Ecto neural progenitor cell (in vitro differentiated cells): ENCODE measurements at regions not wholly inside any gene's neighbourhood (a gene's known extent, or its start where the extent isn't known, plus 50 kb on each side); places are given as distances from the start of the nearest gene placed in this dataset.
A peak's percentile ranks its signal among the peaks of the same experiment; 100 is the strongest.
"Not testable (repeated sequence)": the region's sequence is repeated elsewhere in the genome, so short reads cannot be mapped to it uniquely, and the experiment has no call there.

Experiments used
- DNase-seq: peaks from one replicate; pipeline ENCODE4 v3.0.0-alpha.2; 2018; ENCODE audit warnings: low spot score

DNA sequence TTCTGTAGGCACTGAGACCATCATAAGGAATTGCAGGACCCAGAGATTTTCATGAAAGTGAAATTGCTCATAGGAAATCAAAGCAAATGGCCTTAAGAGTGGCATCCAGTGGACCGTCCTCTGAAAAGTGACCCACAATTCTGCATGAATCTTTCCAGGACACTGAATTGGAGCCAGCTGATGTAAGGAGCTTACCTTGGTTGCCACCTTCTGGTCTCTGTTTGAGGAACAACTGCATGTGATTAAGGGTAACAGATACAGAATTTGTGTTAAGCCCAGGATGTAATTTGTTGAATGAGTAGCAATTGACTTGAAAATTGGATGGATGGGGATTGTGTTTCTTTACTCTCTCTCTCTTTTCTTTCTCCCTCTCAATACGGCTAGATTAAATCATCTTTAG lies 49.9 kb upstream of the GAS1 start:
- no peak for DNase-seq

GRCh38 chr9:86997951-86998350 lies 50.6 kb upstream of the GAS1 start:
- DNase-seq, result no peak

DNA sequence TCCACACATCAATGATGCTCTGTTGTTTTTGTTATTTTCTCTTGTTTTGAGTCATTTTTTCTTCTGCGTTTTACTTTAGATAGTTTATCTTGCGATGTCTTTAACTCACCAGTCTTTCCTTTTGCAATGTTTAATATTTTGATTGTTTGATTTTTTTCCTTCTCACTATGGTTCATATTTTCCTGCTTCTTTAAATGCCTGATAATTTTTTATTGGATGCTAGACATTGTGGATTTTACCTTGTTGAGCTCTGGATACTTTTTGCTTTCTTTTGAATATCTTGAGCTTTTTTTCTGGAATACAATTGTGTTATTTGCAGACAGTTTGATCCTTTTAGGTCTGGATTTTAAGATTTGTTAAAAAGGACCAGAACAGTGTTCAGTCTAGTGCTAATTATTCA lies 55.2 kb upstream of the GAS1 start:
- no peak for DNase-seq

GRCh38 chr9:87004016-87004415 lies 56.7 kb upstream of the GAS1 start:
- DNase-seq, result no peak

GRCh38 chr9:87006956-87007355 lies 59.6 kb upstream of the GAS1 start:
- DNase-seq, result no peak

DNA sequence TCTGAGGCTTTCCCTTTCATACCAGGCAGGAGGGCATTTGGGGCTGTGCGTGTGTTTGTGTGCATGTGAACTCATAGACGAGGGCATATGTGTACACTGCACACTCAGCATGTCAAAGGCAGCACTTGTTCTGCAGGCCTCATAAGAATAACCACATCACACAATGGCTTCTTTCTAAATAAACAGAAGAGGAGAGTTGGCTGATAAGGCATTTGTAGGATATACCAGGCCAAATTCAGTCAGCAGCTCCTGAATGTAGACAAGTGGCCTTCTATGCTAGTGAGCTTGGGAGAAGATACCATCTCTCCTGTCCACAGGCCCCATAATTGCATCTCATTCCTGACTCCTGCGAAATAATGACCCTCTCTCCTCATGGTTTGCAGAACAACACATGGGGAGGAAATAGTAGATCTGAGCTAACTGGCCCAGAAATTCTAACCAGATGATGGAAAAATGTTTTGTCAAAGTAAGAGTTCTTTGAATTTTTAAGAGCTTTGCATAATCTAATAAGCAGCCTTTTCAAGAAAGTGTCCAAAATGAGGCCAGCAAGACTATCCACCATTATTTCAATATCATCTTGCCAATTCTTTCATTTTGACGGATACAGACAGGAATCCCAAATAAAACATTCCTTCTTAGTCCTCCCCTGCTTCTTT lies 60.5 kb upstream of the GAS1 start:
- no peak for DNase-seq

- no peak for DNase-seq
Observed at GRCh38 chr9:87008667-87009066, 61.4 kb upstream of the GAS1 start.

DNA sequence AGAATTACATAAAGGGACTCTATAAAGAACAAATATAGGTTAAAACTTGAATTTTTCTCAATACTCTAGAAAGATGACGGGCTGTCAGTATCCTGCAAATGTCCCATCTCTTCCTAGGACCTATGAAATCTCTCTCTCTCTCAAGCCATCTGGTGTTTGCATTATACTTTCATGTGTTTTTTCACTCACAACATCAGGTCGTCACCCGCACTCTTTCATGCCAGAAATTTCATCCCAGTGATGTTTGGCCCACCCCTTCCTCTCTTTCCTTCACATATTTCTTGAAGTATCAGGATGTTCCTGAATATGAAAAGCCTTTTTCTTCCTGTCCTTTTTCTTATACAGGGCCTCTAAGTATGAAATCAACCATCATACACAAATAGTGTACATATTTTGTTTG lies 63.3 kb upstream of the GAS1 start:
- no peak for DNase-seq

DNA sequence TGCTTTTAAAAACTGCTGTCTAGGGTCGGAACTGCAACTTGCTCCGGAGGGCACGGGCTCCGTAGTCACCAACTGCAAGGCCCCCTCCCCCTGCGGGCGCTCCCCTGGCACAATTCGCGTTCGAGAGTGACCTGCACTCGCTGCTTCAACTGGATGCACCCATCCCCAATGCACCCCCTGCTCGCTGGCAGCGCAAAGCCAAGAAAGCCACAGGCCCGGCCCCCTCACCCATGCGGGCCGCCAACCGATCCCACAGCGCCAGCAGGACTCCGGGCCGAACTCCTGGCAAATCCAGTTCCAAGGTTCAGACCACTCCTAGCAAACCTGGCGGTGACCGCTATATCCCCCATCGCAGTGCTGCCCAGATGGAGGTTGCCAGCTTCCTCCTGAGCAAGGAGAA lies 64.2 kb upstream of the GAS1 start:
- DNase-seq, result no peak

DNA sequence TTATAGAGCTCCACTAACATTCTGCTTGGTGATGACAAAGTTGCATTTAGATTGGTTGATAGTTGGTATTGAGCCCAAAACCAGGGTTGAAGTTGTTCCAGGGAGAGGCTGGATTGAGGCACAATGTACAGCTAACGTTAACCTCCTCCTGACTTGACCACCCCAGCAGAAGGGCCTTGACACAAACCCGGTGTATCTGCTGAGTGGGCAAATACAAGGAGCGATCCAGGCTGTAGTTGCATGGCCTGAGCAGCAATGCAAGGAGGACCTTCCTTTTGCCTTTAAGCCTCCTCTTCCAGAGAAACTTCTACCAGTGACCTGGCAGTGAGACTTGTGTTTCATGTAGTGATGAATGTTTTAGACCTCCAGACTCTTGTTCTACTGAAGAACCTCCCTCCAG lies 66.2 kb upstream of the GAS1 start:
- no peak for DNase-seq

GRCh38 chr9:87014436-87014835 lies 67.1 kb upstream of the GAS1 start:
- no peak for DNase-seq

GRCh38 chr9:87016681-87017080 lies 69.4 kb upstream of the GAS1 start:
- no peak for DNase-seq

DNA sequence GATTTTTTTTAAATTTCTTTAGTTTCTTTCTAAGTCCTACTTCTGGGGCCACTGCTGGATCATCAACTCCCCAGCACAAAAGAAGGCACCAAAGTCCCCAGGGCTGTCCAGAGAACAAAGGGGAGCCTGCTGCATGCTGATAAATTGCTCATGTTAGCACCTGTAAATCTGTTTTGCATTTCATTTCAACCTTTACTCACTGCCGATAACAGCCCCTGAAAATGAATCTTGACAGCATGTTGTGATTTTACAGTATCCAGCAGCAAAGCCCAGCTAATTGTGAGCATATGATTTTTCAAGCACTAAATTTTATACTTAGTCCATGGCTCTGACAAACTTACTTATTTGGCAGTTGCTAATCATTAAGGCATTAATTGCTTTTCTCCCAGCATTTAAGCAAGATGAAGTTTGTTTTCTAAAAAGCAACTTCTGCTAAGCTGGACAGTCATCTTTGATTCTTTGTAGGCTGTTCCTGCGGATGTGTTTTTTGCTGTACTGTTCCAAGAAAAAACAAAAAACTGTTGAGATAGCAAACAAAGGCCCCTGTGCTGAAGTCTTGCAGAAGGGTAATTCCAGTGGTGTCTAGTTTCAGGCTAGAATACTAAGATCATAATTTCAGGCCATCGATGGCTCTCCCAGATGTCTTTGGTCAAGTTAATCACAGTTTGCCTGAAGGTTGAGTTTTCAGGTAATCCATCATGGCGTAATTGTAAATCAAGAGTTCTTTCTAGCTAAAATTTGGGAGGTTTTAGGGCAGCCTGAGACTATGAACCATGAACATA lies 73.1 kb upstream of the GAS1 start:
- DNase-seq, result no peak

DNA sequence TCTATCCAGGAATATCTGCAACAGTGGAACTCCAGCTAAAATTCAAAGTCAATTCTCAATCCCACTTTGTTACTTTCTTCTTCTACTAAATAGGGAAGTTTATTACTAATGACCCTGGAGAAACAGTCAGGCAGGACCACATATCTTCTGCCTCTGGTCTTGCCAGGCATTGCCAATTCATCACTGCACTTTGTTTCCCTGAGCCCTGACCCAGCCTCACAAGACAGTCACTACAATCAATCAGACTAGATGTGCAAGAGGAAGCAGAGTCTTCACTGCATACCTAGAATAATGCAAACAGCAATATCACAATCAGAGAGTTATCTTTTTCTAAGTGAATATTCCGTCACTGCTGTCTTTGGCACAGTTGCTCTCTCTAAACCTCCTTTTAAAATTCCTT lies 74.9 kb upstream of the GAS1 start:
- no peak for DNase-seq

DNA sequence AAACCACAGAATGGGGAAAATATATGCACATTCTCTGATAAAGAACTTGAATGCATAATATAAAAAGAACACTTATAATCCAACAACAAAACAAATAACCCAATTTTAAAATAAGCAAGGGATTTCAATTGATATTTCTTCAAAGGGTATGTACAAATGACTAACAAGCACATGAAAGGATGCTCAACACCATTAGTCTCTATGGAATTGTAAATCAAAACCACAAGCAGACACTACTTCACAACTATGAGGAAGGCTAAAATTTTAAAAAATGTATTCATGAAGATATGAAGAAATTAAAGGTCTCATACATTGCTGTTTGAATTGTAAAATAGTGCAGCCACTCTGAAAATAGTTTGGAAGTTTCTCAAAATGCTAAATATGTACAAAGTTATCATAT lies 78.9 kb upstream of the GAS1 start:
- no peak for DNase-seq

- not testable (repeated sequence) for DNase-seq
Observed at GRCh38 chr9:87028836-87029235, 81.5 kb upstream of the GAS1 start.

DNA sequence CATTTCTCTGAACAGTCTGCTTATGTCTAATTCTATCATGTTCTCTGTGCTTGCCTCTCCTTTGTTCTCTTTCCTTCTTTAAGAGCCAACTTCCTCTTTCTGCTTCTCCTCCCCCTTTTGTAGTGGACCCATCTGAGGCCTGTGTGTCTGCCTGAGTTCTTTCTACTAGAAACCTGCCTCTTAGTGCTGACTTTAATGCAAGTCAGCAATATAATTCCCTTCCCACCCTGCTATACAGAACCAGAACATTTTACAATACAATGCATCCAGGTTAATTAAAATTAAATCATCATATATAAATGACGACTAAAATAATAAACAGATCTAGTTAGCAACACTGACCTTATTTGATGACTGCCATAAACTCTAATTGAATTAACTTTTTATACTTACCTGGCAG lies 82.6 kb upstream of the GAS1 start:
- DNase-seq, result no peak

DNA sequence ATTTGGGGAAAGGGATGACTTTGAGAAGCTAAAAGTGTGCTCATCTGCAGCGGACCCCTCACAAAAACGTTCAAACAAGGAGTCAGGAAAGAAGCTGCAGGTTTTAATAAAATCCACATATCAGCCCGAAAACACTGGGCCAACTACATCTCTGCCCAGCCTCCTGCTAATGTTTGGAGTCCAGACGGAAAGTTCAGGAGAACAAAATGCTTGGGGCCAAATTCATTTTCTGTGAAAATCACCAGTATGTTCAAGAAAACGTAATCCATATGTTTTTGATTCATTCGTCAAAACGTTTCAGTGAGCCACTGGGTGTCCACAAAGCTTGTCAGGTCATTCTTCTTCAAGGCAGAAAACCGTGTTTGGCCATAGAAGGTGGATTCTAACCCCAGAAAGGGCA lies 87.5 kb upstream of the GAS1 start:
- DNase-seq, result no peak

- no peak for DNase-seq
Observed at GRCh38 chr9:87035879-87036278, 88.6 kb upstream of the GAS1 start.

DNA sequence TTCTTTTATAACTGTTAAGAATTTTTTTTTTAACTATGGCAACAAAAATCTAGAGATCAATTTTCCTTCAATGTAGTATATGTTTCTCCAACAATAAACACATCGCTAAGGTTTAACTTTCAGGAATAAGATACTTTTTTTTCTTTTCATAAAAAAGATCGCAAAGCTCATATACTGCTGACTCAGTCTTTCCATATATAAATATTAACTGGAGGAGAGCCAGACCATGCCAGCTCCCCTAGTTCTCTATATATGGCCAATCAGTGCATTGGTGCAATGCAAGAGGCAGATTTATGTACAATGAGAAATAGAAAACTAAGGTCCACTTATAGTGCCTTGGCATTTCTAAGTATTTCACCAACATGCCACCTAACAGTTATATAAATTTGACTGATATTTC lies 89.2 kb upstream of the GAS1 start:
- DNase-seq, result no peak

DNA sequence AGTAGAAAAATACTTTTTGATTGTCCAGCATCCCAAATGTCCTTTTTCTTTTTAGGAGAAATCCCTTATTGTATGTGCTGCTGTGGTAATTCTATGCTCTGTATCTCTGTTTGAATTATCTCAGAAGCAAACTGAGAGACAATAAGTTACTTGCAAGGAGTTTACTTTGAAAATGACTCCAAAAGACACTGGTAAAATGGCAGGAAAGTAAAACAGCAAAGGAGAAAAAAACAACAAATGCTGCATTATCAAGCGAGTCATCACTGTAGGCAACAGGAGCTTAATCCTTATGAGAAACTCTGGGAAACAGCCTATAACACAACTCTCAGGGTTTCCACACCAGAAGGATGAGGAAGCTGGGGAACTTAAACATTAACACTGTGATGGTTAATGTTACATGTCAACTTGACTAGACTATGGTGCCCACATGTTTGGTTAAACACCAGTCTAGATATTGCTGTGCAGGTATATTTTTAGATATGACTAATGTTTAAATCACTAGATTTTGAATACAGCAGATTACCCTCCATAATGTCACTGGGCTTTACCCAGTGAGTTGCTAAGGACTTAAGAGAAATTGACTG lies 92.6 kb upstream of the GAS1 start:
- no peak for DNase-seq

- peak; percentile 47 for DNase-seq
Observed at GRCh38 chr9:87040410-87041009, 93.2 kb upstream of the GAS1 start.

DNA sequence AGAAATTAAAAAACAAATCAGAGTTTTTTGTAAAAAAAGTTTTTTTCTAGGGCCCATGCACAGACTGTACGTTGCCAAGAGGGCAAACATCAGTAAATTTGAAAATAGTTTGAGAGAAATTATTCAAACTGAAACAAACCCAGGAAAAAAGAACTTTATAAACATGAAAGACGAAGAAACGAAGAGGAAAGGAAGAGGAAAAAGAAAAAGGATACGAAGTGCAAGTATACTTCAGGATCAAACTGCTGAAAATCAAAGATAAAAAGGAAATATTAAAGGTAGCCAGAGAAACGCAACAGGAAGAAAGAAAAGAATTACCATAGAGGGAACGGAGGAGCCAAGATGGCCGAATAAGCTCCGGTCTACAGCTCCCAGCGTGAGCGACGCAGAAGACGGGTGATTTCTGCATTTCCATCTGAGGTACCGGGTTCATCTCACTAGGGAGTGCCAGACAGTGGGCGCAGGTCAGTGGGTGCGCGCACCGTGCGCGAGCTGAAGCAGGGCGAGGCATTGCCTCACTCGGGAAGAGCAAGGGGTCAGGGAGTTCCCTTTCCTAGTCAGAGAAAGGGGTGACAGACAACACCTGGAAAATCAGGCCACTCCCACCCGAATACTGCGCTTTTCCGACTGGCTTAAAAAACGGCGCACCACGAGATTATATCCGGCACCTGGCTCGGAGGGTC lies 94.4 kb upstream of the GAS1 start:
- not testable (repeated sequence) for DNase-seq
